ENCODE measurements at regions not wholly inside any gene's neighbourhood (a gene's known extent, or its start where the extent isn't known, plus 50 kb on each side); places are given as distances from the start of the nearest gene placed in this dataset.

DNA sequence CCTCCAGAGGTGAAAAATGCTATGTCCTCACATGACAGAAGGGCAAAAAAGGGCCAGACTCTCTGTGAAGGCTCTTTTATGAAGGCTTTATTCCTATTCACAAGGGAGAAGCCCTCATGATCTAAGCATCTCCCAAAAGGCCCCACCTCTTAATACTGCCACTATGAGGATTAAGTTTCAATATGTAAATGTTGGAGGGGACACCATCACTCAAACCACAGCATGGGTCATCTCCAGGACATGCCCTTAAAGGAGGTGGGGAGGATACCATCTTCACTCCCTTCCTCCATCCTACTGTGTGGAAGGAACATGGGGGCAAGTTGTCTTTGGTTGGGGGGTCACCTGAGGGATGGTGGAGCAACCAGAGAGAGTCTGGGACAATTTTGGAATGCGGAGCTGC, 170.1 kb downstream of the TRIM33 start:
- no peak overlapping the region for H3K4me2 ChIP-seq
- no peak for DNase-seq
- no peaks in the 10 kb centered on the region for H3K4me1 ChIP-seq (replicated peaks; ENCODE audit: insufficient read depth)
- H3K9me3 ChIP-seq (ENCODE audit: insufficient read depth, low read depth) = no peaks in the 10 kb centered on the region
- H3K27ac ChIP-seq = no peak overlapping the region
- no peak overlapping the region for H3K4me3 ChIP-seq
- no TSS peak for BruUV-seq (replicated peaks)
- H3K9me2 ChIP-seq (ENCODE audit: insufficient read depth) = no peaks in the 10 kb centered on the region
- no peaks in the 10 kb centered on the region for H3K27me3 ChIP-seq (ENCODE audit: insufficient read depth, low read depth)
- CTCF ChIA-PET = no interaction called here
- no peaks in the 10 kb centered on the region for H3K36me3 ChIP-seq (ENCODE audit: low read depth)
- TF ChIP-seq, protein P1, sequence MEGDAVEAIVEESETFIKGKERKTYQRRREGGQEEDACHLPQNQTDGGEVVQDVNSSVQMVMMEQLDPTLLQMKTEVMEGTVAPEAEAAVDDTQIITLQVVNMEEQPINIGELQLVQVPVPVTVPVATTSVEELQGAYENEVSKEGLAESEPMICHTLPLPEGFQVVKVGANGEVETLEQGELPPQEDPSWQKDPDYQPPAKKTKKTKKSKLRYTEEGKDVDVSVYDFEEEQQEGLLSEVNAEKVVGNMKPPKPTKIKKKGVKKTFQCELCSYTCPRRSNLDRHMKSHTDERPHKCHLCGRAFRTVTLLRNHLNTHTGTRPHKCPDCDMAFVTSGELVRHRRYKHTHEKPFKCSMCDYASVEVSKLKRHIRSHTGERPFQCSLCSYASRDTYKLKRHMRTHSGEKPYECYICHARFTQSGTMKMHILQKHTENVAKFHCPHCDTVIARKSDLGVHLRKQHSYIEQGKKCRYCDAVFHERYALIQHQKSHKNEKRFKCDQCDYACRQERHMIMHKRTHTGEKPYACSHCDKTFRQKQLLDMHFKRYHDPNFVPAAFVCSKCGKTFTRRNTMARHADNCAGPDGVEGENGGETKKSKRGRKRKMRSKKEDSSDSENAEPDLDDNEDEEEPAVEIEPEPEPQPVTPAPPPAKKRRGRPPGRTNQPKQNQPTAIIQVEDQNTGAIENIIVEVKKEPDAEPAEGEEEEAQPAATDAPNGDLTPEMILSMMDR (conservative IDR thresholded peaks at IDR 0.05) = no peak
- TF ChIP-seq EZH2 (IDR thresholded peaks at IDR 0.05; ENCODE audit: low read depth) = no peak
- no peaks in the 10 kb centered on the region for H3K79me2 ChIP-seq (ENCODE audit: low read depth)
- no peaks in the 10 kb centered on the region for H4K20me1 ChIP-seq (ENCODE audit: insufficient read depth)
- no peak overlapping the region for H2AFZ ChIP-seq
- H3F3A ChIP-seq (ENCODE audit: insufficient read depth, low read depth) = no peaks in the 10 kb centered on the region
- intact Hi-C loops (cut with micrococcal nuclease; ENCODE audit: unreplicated experiment) = loop anchor here (10.0 kb wide), 1 partner anchor 1254 kb away; no protein-coding TSS in a partner anchor
- POLR2A ChIA-PET (ENCODE audit: unreplicated experiment) = no interaction called here

DNA sequence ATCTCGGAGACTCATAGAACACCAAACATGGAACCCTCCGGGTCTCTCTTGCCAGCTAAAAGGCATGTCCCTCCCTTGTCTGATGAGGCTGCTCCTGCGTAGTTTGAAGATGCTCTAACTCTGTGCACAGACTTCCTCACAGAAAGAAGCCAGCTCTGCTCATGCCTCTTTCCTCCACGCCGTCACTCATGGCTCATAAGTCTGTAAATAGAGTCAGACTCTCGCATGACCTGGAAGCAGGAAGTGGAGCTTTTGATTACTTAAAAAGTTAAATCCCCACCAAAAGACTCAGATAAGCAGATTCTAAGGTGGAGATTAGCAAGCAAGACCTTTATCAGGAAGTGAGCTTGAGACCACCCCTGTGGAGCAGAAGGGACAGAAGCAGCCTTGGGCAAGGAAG, 171.6 kb downstream of the TRIM33 start:
- no peak for DNase-seq
- CTCF ChIA-PET = no interaction called here

DNA sequence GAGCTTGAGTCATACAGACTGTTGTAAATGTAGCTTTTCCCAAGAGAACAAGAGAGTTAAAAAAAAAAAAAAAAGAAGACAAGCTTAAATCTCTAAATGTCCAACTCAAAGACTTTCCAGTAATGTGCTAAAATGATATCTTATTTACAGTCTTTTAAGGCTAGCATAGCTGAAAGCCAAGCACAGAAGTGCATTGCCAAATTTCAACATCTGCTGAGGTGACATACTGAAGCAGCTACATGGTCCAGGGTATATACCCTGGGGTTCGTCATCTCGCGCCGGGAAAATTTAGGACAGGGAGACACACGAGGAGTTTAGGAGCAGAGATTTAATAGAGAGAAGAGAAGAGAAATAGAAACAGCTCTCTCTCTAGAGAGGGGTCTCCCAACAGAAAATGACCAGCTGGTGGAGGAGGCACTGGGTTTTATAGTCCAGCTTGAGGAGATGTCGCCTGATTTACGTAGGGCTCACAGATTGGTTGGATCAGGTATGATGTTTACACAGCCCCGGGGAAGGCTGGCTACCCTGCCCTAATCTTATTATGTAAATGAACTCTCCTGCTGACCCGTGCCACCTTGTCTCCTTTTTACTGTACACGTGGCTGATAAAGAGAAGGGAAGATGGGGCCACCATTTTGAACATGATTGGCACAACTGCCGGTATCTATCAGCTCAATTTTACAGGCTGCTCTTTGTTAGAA, 172.7 kb downstream of the TRIM33 start:
- no peak overlapping the region for H3K4me2 ChIP-seq
- ChIA-PET CTCF (interaction anchor here (0.7 kb wide), 1 partner anchor 110 kb away, joined by 4 read pairs; no protein-coding TSS in a partner anchor), POLR2A (ENCODE audit: unreplicated experiment) (no interaction called here)
- H3K79me2 ChIP-seq (ENCODE audit: low read depth) = no peaks in the 10 kb centered on the region
- BruUV-seq (replicated peaks) = no TSS peak
- no peak overlapping the region for H3K4me3 ChIP-seq
- H3K27me3 ChIP-seq (ENCODE audit: insufficient read depth, low read depth) = no peaks in the 10 kb centered on the region
- no peak for TF ChIP-seq EZH2 (IDR thresholded peaks at IDR 0.05; ENCODE audit: low read depth)
- TF ChIP-seq, protein P1 (conservative IDR thresholded peaks at IDR 0.05) = no peak
- H3K36me3 ChIP-seq (ENCODE audit: low read depth) = no peaks in the 10 kb centered on the region
- H3K9me2 ChIP-seq (ENCODE audit: insufficient read depth) = no peaks in the 10 kb centered on the region
- intact Hi-C loops (cut with micrococcal nuclease; ENCODE audit: unreplicated experiment) = no loop called here
- no peaks in the 10 kb centered on the region for H3K9me3 ChIP-seq (ENCODE audit: insufficient read depth, low read depth)
- H4K20me1 ChIP-seq (ENCODE audit: insufficient read depth) = no peaks in the 10 kb centered on the region
- no peak overlapping the region for H2AFZ ChIP-seq
- no peaks in the 10 kb centered on the region for H3F3A ChIP-seq (ENCODE audit: insufficient read depth, low read depth)
- peak in 1 of 2 experiments; percentile 21 for DNase-seq
- H3K27ac ChIP-seq = no peak overlapping the region
- no peaks in the 10 kb centered on the region for H3K4me1 ChIP-seq (replicated peaks; ENCODE audit: insufficient read depth)

More for the DNA sequence above, 171.6 kb downstream of the TRIM33 start:
- intact Hi-C loops (cut with micrococcal nuclease; ENCODE audit: unreplicated experiment) = no loop called here
- POLR2A ChIA-PET (ENCODE audit: unreplicated experiment) = no interaction called here
- no peak for TF ChIP-seq EZH2 (IDR thresholded peaks at IDR 0.05; ENCODE audit: low read depth)
- TF ChIP-seq, protein P1 (conservative IDR thresholded peaks at IDR 0.05) = no peak
- H3K4me2 ChIP-seq = no peak overlapping the region
- H4K20me1 ChIP-seq (ENCODE audit: insufficient read depth) = no peaks in the 10 kb centered on the region
- H3K9me3 ChIP-seq (ENCODE audit: insufficient read depth, low read depth) = no peaks in the 10 kb centered on the region
- no peaks in the 10 kb centered on the region for H3K79me2 ChIP-seq (ENCODE audit: low read depth)
- H3K27me3 ChIP-seq (ENCODE audit: insufficient read depth, low read depth) = no peaks in the 10 kb centered on the region
- no peaks in the 10 kb centered on the region for H3K4me1 ChIP-seq (replicated peaks; ENCODE audit: insufficient read depth)
- H2AFZ ChIP-seq = no peak overlapping the region
- H3F3A ChIP-seq (ENCODE audit: insufficient read depth, low read depth) = no peaks in the 10 kb centered on the region
- H3K27ac ChIP-seq = no peak overlapping the region
- BruUV-seq (replicated peaks) = no TSS peak
- no peaks in the 10 kb centered on the region for H3K36me3 ChIP-seq (ENCODE audit: low read depth)
- H3K9me2 ChIP-seq (ENCODE audit: insufficient read depth) = no peaks in the 10 kb centered on the region
- H3K4me3 ChIP-seq = no peak overlapping the region

Data from PC-9 (cell line).